Adrenal gland (tissue), 9 donors: ENCODE measurements at regions not wholly inside any gene's neighbourhood (a gene's known extent, or its start where the extent isn't known, plus 50 kb on each side); places are given as distances from the start of the nearest gene placed in this dataset.

Experiments
- DNase-seq, 7 donors: peaks; one replicate each; pipeline ENCODE4 v3.0.0-alpha.2; 2019 to 2020
- H3K27ac ChIP-seq, 5 donors: fragments of 200-600 bp; sonication (generic) in 4 of 5; 1 replicate in 3 of 5; 2 replicates in 2 of 5; pipeline versions ENCODE4 v1.5.1 to v1.8.0; 2016 to 2020; ENCODE audit warnings: mild to moderate bottlenecking in 1 of 5
- H3K27me3 ChIP-seq: fragments of 200-600 bp; 2 replicates; pipeline ENCODE4 v1.8.0; 2021
- H3K36me3 ChIP-seq, 2 donors: fragments of 200-600 bp; replicated peaks in 1 of 2; 1 replicate in 1 of 2; 2 replicates in 1 of 2; pipeline versions ENCODE4 v1.5.1 to v1.8.0; 2018 to 2022
- H3K4me1 ChIP-seq, 2 donors: fragments of 200-600 bp; replicated peaks in 1 of 2; 1 replicate in 1 of 2; 2 replicates in 1 of 2; pipeline versions ENCODE4 v1.5.1 to v1.8.0; 2018 to 2021
- H3K4me3 ChIP-seq, 4 donors: fragments of 200-600 bp; sonication (generic) in 3 of 4; one replicate each; pipeline ENCODE4 v1.5.1; 2016 to 2018
- H3K9me3 ChIP-seq, 3 donors: fragments of 200-600 bp; sonication (generic) in 1 of 3; replicated peaks in 1 of 3; 1 replicate in 2 of 3; 2 replicates in 1 of 3; pipeline versions ENCODE4 v1.5.1 to v1.8.0; 2016 to 2021
- POLR2A ChIP-seq, 2 donors: fragments of 450-650 bp; IDR thresholded peaks; one replicate each; pipeline ENCODE4 v1.6.1; 2017; ENCODE audit warnings: antibody characterized with exemption in 2 of 2, mild to moderate bottlenecking in 2 of 2, moderate library complexity in 1 of 2
- WGBS, 4 donors: extraction: QIAGEN DNeasy Blood & Tissue Kit in 2 of 4; methylation state at CpG; one replicate each; pipeline versions ENCODE4 v1.1.5 to v1.1.7; 2013 to 2017; 5-methylcytosine and 5-hydroxymethylcytosine counted together
- intact Hi-C, 2 donors: fragments of 100-400 bp; cut with DNase I; formaldehyde crosslinking; loops; one replicate each; pipeline versions ENCODE4 v1.14.1 to v1.15.0; 2022 to 2023
- TF ChIP-seq, protein P1 (sequence below), 6 experiments: fragments of 450-650 bp in 4 of 6; fragments of 200-600 bp in 2 of 6; sonication (generic) in 1 of 6; IDR thresholded peaks; 1 replicate in 5 of 6; 2 replicates in 1 of 6; pipeline versions ENCODE4 v1.5.1 to v1.8.0; 2016 to 2021; ENCODE audit warnings: antibody characterized with exemption in 6 of 6, mild to moderate bottlenecking in 2 of 6, moderate library complexity in 1 of 6
- donor health status: healthy with polysubstance abuse.
- donor health status: Bipolar disorder and iron deficiency.
- donor health status: DM: yes; HTN: yes; CAD: no.
- donor health status: DM: no; HTN: no; CAD: no.
- donor health status: DM: no; HTN: no; CAD: no.

DNA sequence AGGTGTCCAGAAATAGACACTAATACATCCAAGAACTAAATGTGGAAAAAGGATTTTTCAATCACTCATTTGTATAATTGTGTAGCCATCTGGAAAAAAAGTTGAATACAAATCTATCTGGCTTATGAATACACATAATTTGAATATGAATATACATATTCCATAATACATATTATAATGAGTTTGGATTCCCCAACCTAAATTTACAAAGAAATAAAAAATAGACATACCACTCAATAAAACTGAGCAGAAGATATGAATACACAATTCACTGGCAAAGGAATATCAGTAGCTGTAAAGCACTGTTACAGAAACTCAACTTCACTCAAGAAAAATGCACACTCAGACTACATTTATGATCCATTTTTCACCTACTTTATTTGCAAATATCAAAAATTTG is 121.9 kb upstream of the EDIL3 start:
- intact Hi-C loops = no loop called here
- H3K36me3 ChIP-seq = no peaks in the 10 kb centered on the region
- no peaks in the 10 kb centered on the region for H3K9me3 ChIP-seq
- no peak overlapping the region for H3K4me3 ChIP-seq
- TF ChIP-seq, protein P1, sequence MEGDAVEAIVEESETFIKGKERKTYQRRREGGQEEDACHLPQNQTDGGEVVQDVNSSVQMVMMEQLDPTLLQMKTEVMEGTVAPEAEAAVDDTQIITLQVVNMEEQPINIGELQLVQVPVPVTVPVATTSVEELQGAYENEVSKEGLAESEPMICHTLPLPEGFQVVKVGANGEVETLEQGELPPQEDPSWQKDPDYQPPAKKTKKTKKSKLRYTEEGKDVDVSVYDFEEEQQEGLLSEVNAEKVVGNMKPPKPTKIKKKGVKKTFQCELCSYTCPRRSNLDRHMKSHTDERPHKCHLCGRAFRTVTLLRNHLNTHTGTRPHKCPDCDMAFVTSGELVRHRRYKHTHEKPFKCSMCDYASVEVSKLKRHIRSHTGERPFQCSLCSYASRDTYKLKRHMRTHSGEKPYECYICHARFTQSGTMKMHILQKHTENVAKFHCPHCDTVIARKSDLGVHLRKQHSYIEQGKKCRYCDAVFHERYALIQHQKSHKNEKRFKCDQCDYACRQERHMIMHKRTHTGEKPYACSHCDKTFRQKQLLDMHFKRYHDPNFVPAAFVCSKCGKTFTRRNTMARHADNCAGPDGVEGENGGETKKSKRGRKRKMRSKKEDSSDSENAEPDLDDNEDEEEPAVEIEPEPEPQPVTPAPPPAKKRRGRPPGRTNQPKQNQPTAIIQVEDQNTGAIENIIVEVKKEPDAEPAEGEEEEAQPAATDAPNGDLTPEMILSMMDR (IDR thresholded peaks at IDR 0.05) = no peak
- no peak for TF ChIP-seq POLR2A (IDR thresholded peaks at IDR 0.05)
- no peak for DNase-seq
- no peaks in the 10 kb centered on the region for H3K27me3 ChIP-seq
- no peaks in the 10 kb centered on the region for H3K4me1 ChIP-seq
- no peak overlapping the region for H3K27ac ChIP-seq

DNA sequence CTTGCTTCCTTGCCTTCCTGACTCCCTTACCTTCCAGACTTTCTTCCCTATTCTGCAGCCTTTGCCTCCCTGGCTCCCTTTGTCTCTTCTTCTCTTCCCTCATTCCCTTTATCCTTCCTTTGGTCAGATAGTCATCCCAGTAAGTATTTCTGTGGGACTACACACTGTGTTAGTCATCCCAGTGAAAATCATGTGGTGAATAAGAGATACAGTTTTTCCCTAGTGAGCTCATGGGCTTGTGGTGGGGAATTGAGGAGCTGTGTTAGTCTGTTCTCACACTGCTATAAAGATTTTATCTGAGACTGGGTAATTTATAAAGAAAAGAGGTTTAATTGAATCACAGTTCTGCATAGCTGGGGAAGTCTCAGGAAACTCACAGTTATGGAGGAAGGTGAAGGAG is 109.8 kb upstream of the EDIL3 start:
- no peaks in the 10 kb centered on the region for H3K27me3 ChIP-seq
- intact Hi-C loops = no loop called here
- DNase-seq = no peak
- TF ChIP-seq, protein P1 (IDR thresholded peaks at IDR 0.05) = no peak
- no peak overlapping the region for H3K27ac ChIP-seq
- H3K4me3 ChIP-seq = no peak overlapping the region
- H3K4me1 ChIP-seq = no peaks in the 10 kb centered on the region
- H3K9me3 ChIP-seq = no peaks in the 10 kb centered on the region
- no peaks in the 10 kb centered on the region for H3K36me3 ChIP-seq

GRCh38 chr5:84487963-84488362 is 103.3 kb upstream of the EDIL3 start:
- no peaks in the 10 kb centered on the region for H3K36me3 ChIP-seq
- intact Hi-C loops = no loop called here
- DNase-seq = peak in 1 of 7 donors; percentile 5
- H3K4me1 ChIP-seq = no peaks in the 10 kb centered on the region
- no peak overlapping the region for H3K27ac ChIP-seq
- H3K4me3 ChIP-seq = no peak overlapping the region
- TF ChIP-seq POLR2A (IDR thresholded peaks at IDR 0.05) = no peak
- TF ChIP-seq, protein P1 (IDR thresholded peaks at IDR 0.05) = no peak
- H3K27me3 ChIP-seq = no peaks in the 10 kb centered on the region
- H3K9me3 ChIP-seq = no peaks in the 10 kb centered on the region

DNA sequence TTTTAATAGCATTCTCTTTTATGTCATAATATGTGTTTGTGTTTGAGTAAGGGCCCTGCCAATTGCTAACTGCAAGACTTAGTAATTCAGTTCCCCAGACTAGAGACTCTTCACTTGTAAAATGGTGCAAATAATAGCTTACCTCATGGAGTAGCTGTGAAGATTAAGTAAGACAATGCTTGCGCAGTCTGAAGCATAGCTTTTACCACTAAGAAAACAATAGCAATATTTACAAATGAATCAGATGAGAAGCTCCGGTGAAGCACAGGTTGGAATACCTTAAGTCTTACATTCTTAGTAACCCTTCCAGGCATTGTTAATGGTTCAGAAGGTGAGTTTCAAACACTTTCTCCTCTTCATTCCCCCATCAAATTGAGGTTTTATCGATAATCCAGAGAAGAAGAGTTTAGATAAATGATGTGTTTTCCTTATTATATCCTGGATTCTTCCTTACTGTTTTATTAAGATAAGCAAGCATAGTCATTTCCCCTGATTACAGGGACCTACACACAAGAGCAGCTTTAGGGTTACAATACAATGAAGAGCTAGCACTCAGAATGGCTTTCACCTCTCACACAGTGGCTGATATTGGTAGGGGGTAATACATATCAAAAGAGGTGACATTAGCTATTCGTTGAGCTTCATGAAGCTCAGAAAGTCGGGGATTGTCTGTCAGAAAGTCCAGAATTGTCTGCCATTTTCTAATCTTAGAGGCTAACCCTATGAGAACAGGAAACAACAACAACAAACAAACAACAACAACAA is 96.4 kb upstream of the EDIL3 start:
- Histone ChIP-seq H3K36me3 (no peaks in the 10 kb centered on the region), H3K27me3 (no peaks in the 10 kb centered on the region), H3K4me1 (no peaks in the 10 kb centered on the region), H3K9me3 (no peaks in the 10 kb centered on the region), H3K4me3 (no peak overlapping the region), H3K27ac (no peak overlapping the region)
- WGBS, 4 donors = 68 to 72% (median 69%) methylated on average over 5 of the region's 5 CpGs
- intact Hi-C loops = no loop called here
- DNase-seq = no peak
- TF ChIP-seq, protein P1 (IDR thresholded peaks at IDR 0.05) = no peak
- TF ChIP-seq POLR2A (IDR thresholded peaks at IDR 0.05) = no peak
